ENCODE measurements at regions not wholly inside any gene's neighbourhood (a gene's known extent, or its start where the extent isn't known, plus 50 kb on each side); places are given as distances from the start of the nearest gene placed in this dataset.

DNA sequence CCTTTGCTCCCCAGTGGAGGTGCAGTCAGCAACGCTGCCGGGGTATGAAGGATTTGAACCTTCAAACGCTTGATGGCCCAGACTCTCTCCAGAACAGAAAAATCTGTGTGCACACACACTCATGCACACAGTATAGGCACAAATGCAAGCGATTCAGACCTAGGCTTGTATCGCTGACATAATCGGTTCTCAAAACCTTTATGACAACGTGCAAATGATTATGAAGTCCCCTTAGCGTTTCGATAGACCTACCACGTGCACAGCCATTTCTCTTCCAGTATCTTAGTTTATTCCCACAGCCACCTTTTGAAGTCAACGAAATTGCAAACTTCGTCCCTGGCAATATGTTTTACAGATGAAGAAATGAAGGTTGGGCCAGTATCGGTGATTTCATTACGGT is 138.9 kb upstream of the MYCN start:
- TF ChIP-seq CTCF (IDR thresholded peaks at IDR 0.05) (no peak), POLR2A (IDR thresholded peaks at IDR 0.05) (no peak)

Measured in uterus (tissue), 2 donors.